DOHH2 (cell line): ENCODE measurements at regions not wholly inside any gene's neighbourhood (a gene's known extent, or its start where the extent isn't known, plus 50 kb on each side); places are given as distances from the start of the nearest gene placed in this dataset.

Source experiments
- H3F3A ChIP-seq: fragments of 200-600 bp; sonication (generic), shearing (Covaris generic); 2 replicates; pipeline ENCODE4 v1.6.0; 2016; ENCODE audit warnings: antibody characterized with exemption, mild to moderate bottlenecking; ENCODE audit not compliant: control insufficient read depth, insufficient read depth
- H3K27ac ChIP-seq: fragments of 200-600 bp; sonication (generic); 2 replicates; pipeline ENCODE4 v1.5.1; 2014; ENCODE audit warnings: low read depth, mild to moderate bottlenecking, low read length, moderate library complexity
- H3K27me3 ChIP-seq: fragments of 200-600 bp; sonication (generic); 2 replicates; pipeline ENCODE4 v1.6.1; 2014; ENCODE audit warnings: mild to moderate bottlenecking, low read length, mixed read lengths; ENCODE audit not compliant: control insufficient read depth
- H3K36me3 ChIP-seq: fragments of 200-600 bp; sonication (generic); 2 replicates; pipeline ENCODE4 v1.6.1; 2014; ENCODE audit warnings: mild to moderate bottlenecking, low read length, moderate library complexity, mixed read lengths; ENCODE audit not compliant: control insufficient read depth
- H3K4me1 ChIP-seq: fragments of 200-600 bp; sonication (generic); 2 replicates; pipeline ENCODE4 v1.6.1; 2014; ENCODE audit warnings: mild to moderate bottlenecking, low read length, mixed read lengths; ENCODE audit not compliant: control insufficient read depth
- H3K4me2 ChIP-seq: fragments of 200-600 bp; sonication (generic); 2 replicates; pipeline ENCODE4 v1.6.0; 2014; ENCODE audit warnings: mild to moderate bottlenecking, low read length, moderate library complexity
- H3K4me3 ChIP-seq: fragments of 200-600 bp; sonication (generic); 2 replicates; pipeline ENCODE4 v1.5.1; 2014; ENCODE audit warnings: mild to moderate bottlenecking, low read length, mixed read lengths
- H3K79me2 ChIP-seq: fragments of 200-600 bp; sonication (generic); 2 replicates; pipeline ENCODE4 v1.6.1; 2014; ENCODE audit warnings: mild to moderate bottlenecking, low read length, mixed read lengths; ENCODE audit not compliant: control insufficient read depth
- H3K9me2 ChIP-seq: fragments of 200-600 bp; sonication (generic); replicated peaks from 2 replicates; pipeline ENCODE4 v1.6.1; 2014; ENCODE audit warnings: mild to moderate bottlenecking, low read length, mixed read lengths; ENCODE audit not compliant: control insufficient read depth
- H3K9me3 ChIP-seq: fragments of 200-600 bp; sonication (generic); 2 replicates; pipeline ENCODE4 v1.6.1; 2014; ENCODE audit warnings: antibody characterized with exemption, low read length, mixed read lengths; ENCODE audit not compliant: control insufficient read depth, insufficient read depth
- H4K20me1 ChIP-seq: fragments of 200-600 bp; sonication (generic); 2 replicates; pipeline ENCODE4 v1.6.0; 2014; ENCODE audit warnings: low read depth, mild to moderate bottlenecking, antibody characterized with exemption, low read length, moderate library complexity; ENCODE audit not compliant: control insufficient read depth, insufficient read depth
- CTCF ChIP-seq: fragments of 200-600 bp; sonication (generic); IDR thresholded peaks from one replicate; pipeline ENCODE4 v1.5.1; 2014; ENCODE audit warnings: antibody characterized with exemption, mild to moderate bottlenecking, low read depth, low read length; ENCODE audit not compliant: poor library complexity, severe bottlenecking
- EZH2phosphoT487 ChIP-seq: fragments of 200-600 bp; sonication (generic); IDR thresholded peaks from 2 replicates; pipeline ENCODE4 v1.6.1; 2017; ENCODE audit warnings: borderline replicate concordance, mild to moderate bottlenecking, antibody characterized with exemption, low read length, moderate library complexity, mixed read lengths

DNA sequence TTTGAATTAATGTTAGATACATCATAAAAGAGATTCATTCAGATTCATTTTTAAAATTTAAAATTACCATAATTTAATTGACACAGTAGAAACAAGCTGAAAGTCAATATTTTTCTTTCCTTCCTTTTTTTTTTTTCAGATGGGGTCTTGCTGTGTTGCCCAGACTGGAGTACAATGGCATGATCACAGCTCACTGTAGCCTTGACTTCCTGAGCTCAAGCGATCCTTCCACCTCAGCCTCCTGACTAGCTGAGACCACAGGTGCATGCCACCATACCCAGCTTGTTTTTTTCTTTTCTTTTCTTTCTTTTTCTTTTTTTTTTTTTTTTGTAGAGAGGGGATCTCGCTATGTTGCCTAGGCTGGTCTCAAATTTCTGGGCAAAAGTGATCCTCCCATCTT lies 131.6 kb upstream of the TBCA start:
- no peaks in the 10 kb centered on the region for H3F3A ChIP-seq
- H3K4me2 ChIP-seq = no peak overlapping the region
- H3K27ac ChIP-seq = no peak overlapping the region
- no peaks in the 10 kb centered on the region for H3K9me3 ChIP-seq
- no peak for TF ChIP-seq CTCF
- TF ChIP-seq EZH2phosphoT487 = no peak
- no peaks in the 10 kb centered on the region for H3K4me1 ChIP-seq
- H3K27me3 ChIP-seq = peaks cover 5% of the 10 kb centered on the region; the same call in 1 of the 2 replicates
- no peaks in the 10 kb centered on the region for H3K9me2 ChIP-seq
- no peaks in the 10 kb centered on the region for H3K79me2 ChIP-seq
- no peaks in the 10 kb centered on the region for H3K36me3 ChIP-seq
- no peak overlapping the region for H3K4me3 ChIP-seq
- no peaks in the 10 kb centered on the region for H4K20me1 ChIP-seq

DNA sequence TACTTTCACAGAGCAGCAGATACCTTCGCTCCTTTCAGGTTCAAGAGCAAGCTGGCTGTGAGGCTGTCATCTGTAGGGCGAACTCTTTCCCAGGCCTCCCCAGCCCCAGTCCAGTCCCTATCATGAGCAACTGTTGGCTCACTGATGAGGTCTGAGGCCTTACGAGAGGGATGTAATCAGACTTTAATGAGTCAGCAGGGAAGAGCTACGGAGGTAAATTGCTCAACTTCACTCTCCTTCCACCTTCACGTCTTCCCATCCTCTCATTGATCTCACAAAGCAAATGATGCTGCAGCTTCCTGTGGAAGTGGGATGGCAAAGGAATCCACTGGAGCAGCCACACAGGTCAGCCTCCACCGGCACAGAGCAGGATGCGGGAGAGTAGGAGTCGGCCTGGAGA lies 130.7 kb upstream of the TBCA start:
- H3K9me3 ChIP-seq = no peaks in the 10 kb centered on the region
- H3K79me2 ChIP-seq = no peaks in the 10 kb centered on the region
- no peaks in the 10 kb centered on the region for H3K36me3 ChIP-seq
- no peaks in the 10 kb centered on the region for H4K20me1 ChIP-seq
- no peak for TF ChIP-seq CTCF
- no peak for TF ChIP-seq EZH2phosphoT487
- no peak overlapping the region for H3K4me3 ChIP-seq
- no peaks in the 10 kb centered on the region for H3F3A ChIP-seq
- no peaks in the 10 kb centered on the region for H3K4me1 ChIP-seq
- peaks cover 3% of the 10 kb centered on the region; the same call in 1 of the 2 replicates for H3K27me3 ChIP-seq
- H3K9me2 ChIP-seq = no peaks in the 10 kb centered on the region
- H3K27ac ChIP-seq = no peak overlapping the region
- H3K4me2 ChIP-seq = no peak overlapping the region

DNA sequence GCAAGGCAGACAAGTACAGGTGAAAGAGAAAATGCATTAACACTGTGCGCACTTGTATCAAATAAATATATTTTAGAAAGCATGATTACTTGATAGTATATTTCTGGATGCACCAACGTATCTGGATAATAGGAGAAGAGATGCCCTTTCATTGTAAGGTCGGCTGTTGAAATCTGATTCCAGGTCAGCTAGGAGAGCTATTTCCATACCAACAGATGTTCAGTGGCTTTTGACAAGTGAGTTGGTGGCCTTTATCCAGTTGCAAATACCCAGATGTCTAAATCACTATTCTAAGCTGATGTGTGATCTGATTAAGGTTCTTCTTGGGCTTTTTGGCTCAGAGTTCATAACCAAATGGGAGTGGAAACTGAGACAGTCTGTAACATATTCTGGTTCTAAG lies 128.2 kb upstream of the TBCA start:
- Histone ChIP-seq H3K4me3 (no peak overlapping the region), H3K36me3 (no peaks in the 10 kb centered on the region), H3K27me3 (no peaks in the 10 kb centered on the region), H3K4me1 (no peaks in the 10 kb centered on the region), H3F3A (no peaks in the 10 kb centered on the region), H3K79me2 (no peaks in the 10 kb centered on the region), H4K20me1 (no peaks in the 10 kb centered on the region), H3K4me2 (no peak overlapping the region), H3K9me2 (no peaks in the 10 kb centered on the region), H3K9me3 (no peaks in the 10 kb centered on the region), H3K27ac (no peak overlapping the region)
- TF ChIP-seq EZH2phosphoT487 (no peak), CTCF (no peak)

DNA sequence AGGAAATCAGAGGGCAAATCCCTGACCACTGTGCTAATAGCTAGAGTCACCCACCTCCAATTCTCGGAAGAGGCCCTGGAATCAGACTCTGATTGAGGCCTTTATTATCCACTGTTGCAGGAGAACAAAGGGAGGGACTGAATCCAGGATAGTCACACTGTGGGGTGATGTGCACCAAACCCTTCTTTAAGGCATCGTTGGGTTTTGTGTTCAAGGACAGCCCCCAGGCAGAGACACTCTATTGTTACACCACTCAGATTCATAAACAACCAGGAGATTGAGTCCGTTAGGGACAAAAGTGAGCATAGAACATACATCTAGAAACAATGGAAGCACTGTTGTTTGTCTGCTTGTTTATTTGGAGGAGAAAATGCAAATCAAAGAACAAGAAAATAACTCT lies 124.6 kb upstream of the TBCA start:
- Histone ChIP-seq H3K4me3 (no peak overlapping the region), H3K9me2 (no peaks in the 10 kb centered on the region), H3K9me3 (no peaks in the 10 kb centered on the region), H3K27me3 (no peaks in the 10 kb centered on the region), H3K79me2 (no peaks in the 10 kb centered on the region), H3K27ac (no peak overlapping the region), H4K20me1 (no peaks in the 10 kb centered on the region), H3K4me2 (no peak overlapping the region), H3F3A (no peaks in the 10 kb centered on the region), H3K36me3 (no peaks in the 10 kb centered on the region), H3K4me1 (no peaks in the 10 kb centered on the region)
- TF ChIP-seq EZH2phosphoT487 (no peak), CTCF (no peak)
